Fibroblast of the aortic adventitia (primary cell): ENCODE measurements at regions not wholly inside any gene's neighbourhood (a gene's known extent, or its start where the extent isn't known, plus 50 kb on each side); places are given as distances from the start of the nearest gene placed in this dataset.

Source experiments
- DNase-seq: peaks from one replicate; pipeline ENCODE4 v3.0.0-alpha.2; 2010; ENCODE audit warnings: low read depth
- H3K4me3 ChIP-seq: 2 replicates; pipeline ENCODE4 v1.5.1; 2011; ENCODE audit warnings: low read depth, mild to moderate bottlenecking, control low read depth, low read length, moderate library complexity
- TF ChIP-seq, protein P1 (sequence below): IDR thresholded peaks from 2 replicates; pipeline ENCODE4 v1.5.1; 2011; ENCODE audit warnings: mild to moderate bottlenecking, low read length, control low read depth, inconsistent platforms; ENCODE audit not compliant: insufficient read depth

DNA sequence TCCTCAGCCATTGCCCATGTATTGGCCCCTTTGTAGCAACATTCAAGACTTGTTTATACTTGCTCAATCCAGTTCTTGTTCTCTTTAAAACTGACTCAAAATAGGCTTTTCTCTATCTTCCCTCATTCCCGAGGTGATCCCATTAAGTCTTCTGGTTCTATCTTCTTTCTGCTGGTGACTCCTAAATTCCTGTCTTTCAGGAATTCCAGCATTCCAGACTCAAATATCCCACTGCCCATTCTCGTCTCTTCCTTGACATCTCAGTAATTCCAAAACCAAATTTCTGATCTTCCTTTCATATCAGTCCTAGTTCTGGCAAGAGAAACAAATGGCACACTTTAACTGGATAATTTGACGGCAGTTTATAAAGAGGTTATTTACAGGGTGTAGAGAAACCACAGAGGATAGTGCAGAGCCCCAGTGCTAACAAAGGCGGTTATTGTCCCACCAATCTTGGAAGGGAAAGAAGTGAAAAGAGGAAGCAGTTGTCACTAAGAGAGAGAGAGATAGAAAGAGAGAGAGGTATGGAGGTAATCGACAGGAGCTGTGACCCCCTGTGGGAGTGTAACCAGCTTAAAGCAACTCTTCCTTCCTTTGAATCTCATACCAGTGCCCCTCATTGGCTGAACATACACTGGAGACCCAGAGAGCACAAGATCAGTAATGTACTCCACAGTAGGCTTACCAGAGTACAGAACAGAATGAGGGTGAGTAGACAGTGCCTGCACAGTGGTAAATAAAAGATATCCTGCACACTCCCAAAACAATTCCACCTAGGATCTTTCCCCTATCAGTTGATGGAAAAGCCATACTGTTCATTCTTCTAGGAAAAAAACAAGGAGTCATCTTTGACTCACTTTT is 177.6 kb upstream of the LMNTD1 start:
- H3K4me3 ChIP-seq: no peak overlapping the region
- TF ChIP-seq, protein P1, sequence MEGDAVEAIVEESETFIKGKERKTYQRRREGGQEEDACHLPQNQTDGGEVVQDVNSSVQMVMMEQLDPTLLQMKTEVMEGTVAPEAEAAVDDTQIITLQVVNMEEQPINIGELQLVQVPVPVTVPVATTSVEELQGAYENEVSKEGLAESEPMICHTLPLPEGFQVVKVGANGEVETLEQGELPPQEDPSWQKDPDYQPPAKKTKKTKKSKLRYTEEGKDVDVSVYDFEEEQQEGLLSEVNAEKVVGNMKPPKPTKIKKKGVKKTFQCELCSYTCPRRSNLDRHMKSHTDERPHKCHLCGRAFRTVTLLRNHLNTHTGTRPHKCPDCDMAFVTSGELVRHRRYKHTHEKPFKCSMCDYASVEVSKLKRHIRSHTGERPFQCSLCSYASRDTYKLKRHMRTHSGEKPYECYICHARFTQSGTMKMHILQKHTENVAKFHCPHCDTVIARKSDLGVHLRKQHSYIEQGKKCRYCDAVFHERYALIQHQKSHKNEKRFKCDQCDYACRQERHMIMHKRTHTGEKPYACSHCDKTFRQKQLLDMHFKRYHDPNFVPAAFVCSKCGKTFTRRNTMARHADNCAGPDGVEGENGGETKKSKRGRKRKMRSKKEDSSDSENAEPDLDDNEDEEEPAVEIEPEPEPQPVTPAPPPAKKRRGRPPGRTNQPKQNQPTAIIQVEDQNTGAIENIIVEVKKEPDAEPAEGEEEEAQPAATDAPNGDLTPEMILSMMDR: no peak
- DNase-seq: no peak

DNA sequence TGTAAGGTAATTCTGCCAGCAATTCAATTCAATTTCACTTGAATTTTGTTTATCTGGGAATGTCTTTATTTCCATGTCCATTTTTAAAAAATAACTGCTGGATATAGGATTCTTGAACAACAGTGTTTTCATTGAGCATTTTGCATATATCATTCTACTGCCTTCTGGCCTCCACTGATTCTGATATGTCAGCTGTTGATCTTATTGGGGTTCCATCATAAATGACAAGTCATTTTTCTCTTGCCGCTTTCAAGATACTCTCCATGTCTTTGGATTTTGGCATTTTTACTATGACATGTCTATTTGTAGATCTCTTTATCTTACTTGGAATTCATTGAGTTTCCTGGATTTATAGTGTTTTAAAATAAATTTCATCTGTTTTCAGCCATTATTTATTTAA is 180.5 kb upstream of the LMNTD1 start:
- no peak for DNase-seq
- H3K4me3 ChIP-seq: no peak overlapping the region
- TF ChIP-seq, protein P1: no peak

DNA sequence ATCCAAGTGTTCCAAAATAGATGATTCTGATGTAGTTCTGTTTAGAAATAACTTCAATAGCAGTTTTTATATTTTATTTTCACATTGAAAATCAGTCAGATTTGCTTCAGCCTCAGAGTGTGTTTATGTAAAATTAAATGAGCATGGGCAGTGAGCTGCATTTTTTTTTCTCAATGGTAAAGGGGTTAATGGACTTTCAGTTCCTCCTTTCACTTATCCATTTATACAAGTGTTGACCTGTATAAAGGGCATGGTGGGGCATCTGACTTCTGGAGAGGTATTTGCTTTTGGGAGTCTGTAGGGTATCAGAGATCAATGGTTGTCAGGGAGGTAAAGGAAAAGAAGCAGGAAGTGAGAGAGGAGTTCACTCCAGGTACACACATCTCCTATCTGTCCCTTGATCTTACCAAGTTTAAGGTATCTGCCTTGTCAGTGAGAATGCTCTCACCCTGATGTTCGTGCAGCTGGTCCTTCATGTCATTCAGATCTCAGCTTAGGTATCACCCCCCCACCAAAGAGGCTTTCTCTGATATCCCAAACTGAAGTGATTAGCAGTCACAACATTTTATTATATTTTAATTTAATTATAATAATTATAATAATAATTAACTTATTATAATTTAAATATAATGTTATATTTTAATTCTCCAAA is 181.6 kb upstream of the LMNTD1 start:
- no peak overlapping the region for H3K4me3 ChIP-seq
- DNase-seq: no peak
- TF ChIP-seq, protein P1: no peak

DNA sequence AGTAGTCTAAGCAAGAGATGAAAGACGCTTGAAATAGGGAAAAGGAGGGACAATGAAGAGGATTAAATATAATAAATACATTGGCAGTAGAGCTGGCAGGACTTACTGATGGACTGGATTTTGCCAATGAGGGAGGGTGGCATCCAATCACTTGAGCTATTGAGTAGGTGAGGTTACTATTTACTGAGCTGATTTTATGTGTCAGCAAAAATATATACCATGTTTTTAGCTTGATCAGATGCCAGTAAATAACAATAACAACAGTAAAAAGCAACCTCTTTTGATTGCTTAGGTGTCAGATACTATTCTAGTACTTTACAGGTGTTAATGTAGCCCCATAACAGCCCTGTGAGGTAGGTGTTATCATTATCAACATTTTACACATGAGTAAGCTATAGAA is 187.5 kb upstream of the LMNTD1 start:
- H3K4me3 ChIP-seq: no peak overlapping the region
- DNase-seq: no peak
- TF ChIP-seq, protein P1: no peak

DNA sequence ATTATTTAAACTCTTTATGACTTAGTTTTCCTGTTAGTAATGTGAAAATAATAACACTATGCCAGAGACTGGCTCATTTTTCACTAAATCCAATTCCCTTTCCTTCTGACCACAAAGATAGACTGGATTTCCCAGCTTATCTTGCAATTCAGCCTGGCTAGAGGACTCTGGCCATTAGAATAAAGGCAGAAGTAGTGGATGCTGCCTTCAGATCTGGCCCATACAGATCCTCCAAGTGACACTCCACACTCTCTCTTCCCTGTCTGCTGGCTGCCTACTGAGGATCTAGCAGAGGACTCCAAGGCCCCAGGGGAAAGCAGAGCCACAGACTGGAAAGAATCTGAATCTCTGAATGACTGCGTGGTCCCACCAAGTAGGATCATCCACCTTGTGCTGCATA is 188.8 kb upstream of the LMNTD1 start:
- TF ChIP-seq, protein P1: no peak
- H3K4me3 ChIP-seq: no peak overlapping the region
- DNase-seq: no peak

DNA sequence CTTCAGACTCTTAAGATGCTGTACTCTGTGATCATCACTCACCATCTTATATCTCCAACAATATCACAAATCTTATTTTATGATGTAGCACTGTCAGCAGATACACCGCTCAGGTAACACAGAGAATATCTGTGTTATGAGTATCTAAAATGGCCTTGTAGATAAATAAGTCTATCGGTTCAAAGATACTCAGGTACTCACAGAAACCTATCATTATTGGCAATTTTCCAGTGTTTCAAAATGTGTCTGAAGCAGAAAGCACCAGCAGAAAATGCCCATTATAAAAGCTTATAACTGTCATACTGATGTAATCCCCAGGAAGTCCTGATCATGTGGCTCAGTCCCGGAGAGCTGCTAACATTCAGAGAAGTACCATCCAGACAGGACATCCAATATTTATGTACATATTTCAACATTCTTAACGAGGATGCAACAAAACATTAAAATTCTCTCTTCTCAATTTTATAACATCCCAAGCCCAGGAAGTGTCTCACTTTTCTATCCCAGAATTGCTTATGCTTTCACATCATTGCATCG is 190.7 kb upstream of the LMNTD1 start:
- DNase-seq: no peak
- TF ChIP-seq, protein P1: no peak

More for the DNA sequence above, 190.7 kb upstream of the LMNTD1 start:
- H3K4me3 ChIP-seq: no peak overlapping the region
